ENCODE measurements at regions not wholly inside any gene's neighbourhood (a gene's known extent, or its start where the extent isn't known, plus 50 kb on each side); places are given as distances from the start of the nearest gene placed in this dataset.

DNA sequence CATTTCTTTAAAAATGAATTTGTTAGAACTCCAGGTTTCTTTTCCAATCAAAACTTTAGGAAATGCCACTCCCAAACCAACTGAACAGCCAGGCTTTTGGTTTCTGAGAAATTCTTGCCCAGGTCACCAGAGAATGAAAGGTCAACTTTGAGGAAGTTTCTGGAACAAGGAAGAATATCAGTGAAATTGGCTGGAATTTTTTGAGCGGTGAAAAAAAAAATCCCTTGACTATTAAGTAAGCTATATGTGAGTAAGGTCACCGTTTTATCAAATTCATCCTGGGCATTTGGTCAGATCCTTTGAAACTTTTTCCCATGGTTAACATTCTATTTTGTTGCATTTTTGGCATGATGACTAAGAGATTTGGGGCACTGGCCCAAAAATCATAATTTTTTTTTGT lies 469.3 kb downstream of the LTN1 start:
- FAIRE-seq = no peak
- no peak for DNase-seq (ENCODE audit: insufficient read length, low spot score)
- TF ChIP-seq, protein P1, sequence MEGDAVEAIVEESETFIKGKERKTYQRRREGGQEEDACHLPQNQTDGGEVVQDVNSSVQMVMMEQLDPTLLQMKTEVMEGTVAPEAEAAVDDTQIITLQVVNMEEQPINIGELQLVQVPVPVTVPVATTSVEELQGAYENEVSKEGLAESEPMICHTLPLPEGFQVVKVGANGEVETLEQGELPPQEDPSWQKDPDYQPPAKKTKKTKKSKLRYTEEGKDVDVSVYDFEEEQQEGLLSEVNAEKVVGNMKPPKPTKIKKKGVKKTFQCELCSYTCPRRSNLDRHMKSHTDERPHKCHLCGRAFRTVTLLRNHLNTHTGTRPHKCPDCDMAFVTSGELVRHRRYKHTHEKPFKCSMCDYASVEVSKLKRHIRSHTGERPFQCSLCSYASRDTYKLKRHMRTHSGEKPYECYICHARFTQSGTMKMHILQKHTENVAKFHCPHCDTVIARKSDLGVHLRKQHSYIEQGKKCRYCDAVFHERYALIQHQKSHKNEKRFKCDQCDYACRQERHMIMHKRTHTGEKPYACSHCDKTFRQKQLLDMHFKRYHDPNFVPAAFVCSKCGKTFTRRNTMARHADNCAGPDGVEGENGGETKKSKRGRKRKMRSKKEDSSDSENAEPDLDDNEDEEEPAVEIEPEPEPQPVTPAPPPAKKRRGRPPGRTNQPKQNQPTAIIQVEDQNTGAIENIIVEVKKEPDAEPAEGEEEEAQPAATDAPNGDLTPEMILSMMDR (IDR thresholded peaks at IDR 0.05; ENCODE audit: insufficient read depth, missing control alignments) = no peak

DNA sequence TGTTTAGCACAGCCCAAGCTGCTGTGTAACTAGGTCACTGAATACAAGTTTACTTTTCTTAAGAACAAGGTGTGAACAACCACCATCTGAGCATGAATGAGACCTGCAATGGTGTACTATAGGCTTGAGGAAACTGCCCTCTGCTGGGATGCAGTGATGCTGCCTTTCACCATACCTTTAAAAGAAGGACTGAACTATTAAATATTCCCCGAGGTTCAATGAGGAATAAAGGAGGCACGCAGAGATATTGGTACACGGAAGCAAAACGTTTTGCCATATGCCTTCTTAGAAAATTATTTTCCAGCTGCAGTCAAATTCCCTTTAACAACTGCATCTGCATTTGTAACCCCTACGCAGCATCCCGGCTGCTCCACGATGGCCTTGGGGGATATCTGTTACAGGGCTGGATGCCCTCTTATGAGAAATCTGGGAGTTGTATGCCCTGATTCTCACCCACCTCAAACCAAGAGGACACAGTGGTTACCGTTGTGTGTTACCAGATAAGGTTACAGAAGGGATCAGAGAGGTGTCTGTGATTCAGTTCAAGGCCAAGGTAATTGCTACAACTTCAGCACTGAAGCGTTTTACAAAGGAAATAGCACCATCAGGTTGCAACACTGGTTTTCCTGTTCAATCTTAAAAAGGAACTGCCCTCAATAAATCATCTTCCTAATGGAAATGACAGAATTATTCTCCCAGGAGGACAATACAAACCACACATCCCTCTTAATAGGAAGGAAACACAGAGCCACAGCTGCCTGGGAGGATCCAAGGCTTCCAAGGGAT lies 470.5 kb downstream of the LTN1 start:
- FAIRE-seq = no peak
- DNase-seq (ENCODE audit: insufficient read length, low spot score) = no peak

DNA sequence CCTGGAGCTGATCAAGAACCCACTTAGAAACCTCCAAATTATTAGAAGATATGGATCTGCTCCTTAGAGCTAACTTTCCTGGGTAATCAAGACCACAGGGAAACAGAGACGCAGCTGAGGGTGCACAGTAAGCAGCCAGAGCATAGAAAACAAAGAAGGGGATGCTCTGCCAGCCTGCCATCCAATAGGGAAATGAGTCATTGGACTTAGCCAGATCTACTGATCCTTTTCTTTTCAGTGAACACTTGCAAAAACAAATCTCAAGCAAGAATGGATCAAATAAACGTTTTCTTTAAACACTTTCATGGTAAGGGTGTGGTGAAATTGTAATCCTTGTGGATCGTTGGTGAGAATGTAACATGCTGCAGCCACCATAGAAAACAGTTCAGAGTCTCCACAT lies 474.0 kb downstream of the LTN1 start:
- no peak for FAIRE-seq
- TF ChIP-seq, protein P1 (IDR thresholded peaks at IDR 0.05; ENCODE audit: insufficient read depth, missing control alignments) = no peak
- no peak for DNase-seq (ENCODE audit: insufficient read length, low spot score)

More for the DNA sequence above, 470.5 kb downstream of the LTN1 start:
- TF ChIP-seq, protein P1 (IDR thresholded peaks at IDR 0.05; ENCODE audit: insufficient read depth, missing control alignments) = no peak

DNA sequence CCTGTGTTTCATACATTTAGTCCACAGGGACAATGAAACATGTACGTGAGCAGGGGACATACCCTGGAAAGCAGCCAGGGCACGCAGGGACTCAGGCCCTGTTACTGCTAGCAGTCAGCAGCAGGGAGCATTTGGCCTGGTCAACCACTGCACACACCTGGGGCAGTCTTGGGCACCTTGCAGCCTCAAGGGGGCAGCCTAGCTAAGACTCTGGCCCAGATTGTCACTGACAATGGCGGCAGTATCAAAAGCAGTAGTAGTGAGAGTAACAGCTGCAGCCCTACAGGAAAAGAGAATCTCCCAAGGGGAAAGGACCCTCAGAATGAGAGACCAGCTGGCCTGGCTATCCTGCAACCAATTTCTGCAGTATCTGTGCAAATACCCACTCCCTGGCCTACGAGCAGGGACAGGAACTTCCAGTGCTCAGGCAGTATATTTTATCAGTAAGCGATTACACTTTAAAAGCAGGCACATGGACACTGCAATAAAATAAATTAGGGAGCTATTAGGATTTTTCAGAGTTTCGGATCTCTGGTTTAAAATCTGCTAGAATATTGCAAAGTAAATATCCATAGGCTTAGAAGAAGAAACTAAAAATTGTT lies 475.6 kb downstream of the LTN1 start:
- DNase-seq (ENCODE audit: insufficient read length, low spot score) (no peak), FAIRE-seq (no peak)
- TF ChIP-seq, protein P1 (IDR thresholded peaks at IDR 0.05; ENCODE audit: insufficient read depth, missing control alignments) = peak; percentile 87

DNA sequence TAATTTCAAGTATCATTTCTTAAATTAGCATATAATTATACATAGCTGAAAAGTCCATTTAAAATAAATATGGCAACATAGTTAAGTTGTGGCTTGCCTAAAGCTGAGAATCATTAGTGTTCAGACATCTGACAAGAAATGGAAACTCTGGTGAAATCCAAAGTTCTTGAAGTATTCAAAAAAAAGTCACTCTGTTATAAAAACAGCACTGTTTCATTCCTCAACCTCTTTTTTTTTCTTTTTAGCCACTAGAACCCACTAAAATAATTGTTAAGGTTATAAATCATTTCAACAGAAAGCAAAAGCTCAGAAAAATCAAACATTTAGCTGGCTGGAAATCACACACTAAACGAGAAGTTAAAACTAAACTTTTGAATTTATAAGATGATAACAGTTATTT lies 476.7 kb downstream of the LTN1 start:
- no peak for DNase-seq (ENCODE audit: insufficient read length, low spot score)
- TF ChIP-seq, protein P1 (IDR thresholded peaks at IDR 0.05; ENCODE audit: insufficient read depth, missing control alignments) = no peak
- no peak for FAIRE-seq

DNA sequence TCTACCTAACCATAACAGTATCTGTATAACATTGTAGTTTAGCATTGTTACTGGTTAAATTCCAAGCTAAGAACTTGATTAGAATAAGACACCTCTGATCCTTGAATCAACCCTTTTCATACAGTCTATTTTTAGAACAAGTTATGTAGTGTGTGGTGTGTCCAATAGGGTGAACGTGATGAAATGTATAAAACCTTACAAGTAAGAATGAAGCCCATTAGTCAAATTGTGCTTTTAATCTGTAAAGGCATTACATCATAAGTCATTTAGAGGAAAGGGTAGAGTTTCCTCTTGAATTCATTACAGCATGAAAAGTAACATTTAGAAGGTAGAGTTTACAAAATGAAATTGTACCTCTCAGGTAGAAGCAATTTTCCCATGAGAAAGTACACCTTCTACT lies 479.2 kb downstream of the LTN1 start:
- DNase-seq (ENCODE audit: insufficient read length, low spot score) (no peak), FAIRE-seq (no peak)
- TF ChIP-seq, protein P1 (IDR thresholded peaks at IDR 0.05; ENCODE audit: insufficient read depth, missing control alignments) = no peak

DNA sequence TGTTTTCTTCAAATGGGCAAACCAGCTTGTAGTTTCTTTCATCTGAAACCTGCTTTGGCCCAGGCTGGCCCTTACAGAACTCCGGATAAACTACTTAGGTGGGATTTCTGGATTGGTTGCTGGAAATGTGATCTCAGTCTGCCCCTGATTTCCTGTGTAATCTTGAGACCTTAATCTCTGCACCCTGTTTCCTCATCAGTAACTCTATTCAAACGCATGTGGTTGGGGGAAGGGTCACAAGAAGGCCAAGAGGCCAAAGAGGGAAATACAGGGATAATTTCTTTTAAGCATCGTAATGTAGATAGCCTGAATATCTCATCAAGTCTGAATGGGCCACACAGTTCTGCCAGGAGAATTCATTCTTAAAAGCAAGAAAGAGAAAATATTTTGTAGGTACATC lies 483.6 kb downstream of the LTN1 start:
- no peak for FAIRE-seq
- TF ChIP-seq, protein P1 (IDR thresholded peaks at IDR 0.05; ENCODE audit: insufficient read depth, missing control alignments) = no peak
- DNase-seq (ENCODE audit: insufficient read length, low spot score) = no peak

All from D721Med (cell line).